Liver (tissue), 7 donors: ENCODE measurements at regions not wholly inside any gene's neighbourhood (a gene's known extent, or its start where the extent isn't known, plus 50 kb on each side); places are given as distances from the start of the nearest gene placed in this dataset.

ENCODE experiments used
- DNase-seq: peaks from one replicate; pipeline ENCODE4 v3.0.0-alpha.2; 2017; ENCODE audit warnings: low spot score
- H3K27ac ChIP-seq, 2 donors: one replicate each; pipeline ENCODE4 v1.7.0; 2013; ENCODE audit warnings: inconsistent platforms in 2 of 2, low read length in 2 of 2, control low read depth in 1 of 2, low read depth in 1 of 2, mild to moderate bottlenecking in 1 of 2
- H3K27me3 ChIP-seq, 4 donors: one replicate each; pipeline versions ENCODE4 v1.6.1 to v1.7.0; 2013; ENCODE audit warnings: low read length in 3 of 4, inconsistent platforms in 1 of 4, mild to moderate bottlenecking in 1 of 4, moderate library complexity in 1 of 4; ENCODE audit not compliant: control insufficient read depth in 4 of 4, insufficient read depth in 4 of 4
- H3K36me3 ChIP-seq, 4 donors: one replicate each; pipeline versions ENCODE4 v1.6.1 to v1.7.0; 2013; ENCODE audit warnings: low read length in 3 of 4, mild to moderate bottlenecking in 3 of 4, low read depth in 1 of 4, moderate library complexity in 1 of 4; ENCODE audit not compliant: control insufficient read depth in 4 of 4, insufficient read depth in 3 of 4
- H3K4me1 ChIP-seq, 4 donors: one replicate each; pipeline versions ENCODE4 v1.6.1 to v1.7.0; 2013; ENCODE audit warnings: low read length in 3 of 4, mild to moderate bottlenecking in 3 of 4, moderate library complexity in 1 of 4; ENCODE audit not compliant: control insufficient read depth in 4 of 4, insufficient read depth in 4 of 4
- H3K4me3 ChIP-seq, 3 donors: one replicate each; pipeline versions ENCODE4 v1.6.1 to v1.7.0; 2013; ENCODE audit warnings: low read length in 3 of 3, control low read depth in 1 of 3, low read depth in 1 of 3, mild to moderate bottlenecking in 1 of 3
- H3K9ac ChIP-seq, 2 donors: one replicate each; pipeline ENCODE4 v1.7.0; 2013; ENCODE audit warnings: low read length in 2 of 2, mild to moderate bottlenecking in 2 of 2, moderate library complexity in 2 of 2, control low read depth in 1 of 2, low read depth in 1 of 2
- H3K9me3 ChIP-seq, 4 donors: one replicate each; pipeline versions ENCODE4 v1.6.1 to v1.7.0; 2013; ENCODE audit warnings: low read length in 3 of 4; ENCODE audit not compliant: control insufficient read depth in 4 of 4
- EGR1 ChIP-seq, 2 donors: IDR thresholded peaks; 2 replicates each; pipeline ENCODE4 v1.6.1; 2016 to 2018; ENCODE audit warnings: antibody characterized with exemption in 2 of 2, low read depth in 2 of 2
- FOXA1 ChIP-seq: IDR thresholded peaks from 2 replicates; pipeline ENCODE4 v1.6.1; 2016; ENCODE audit warnings: antibody characterized with exemption
- FOXA2 ChIP-seq: IDR thresholded peaks from 2 replicates; pipeline ENCODE4 v1.6.1; 2016; ENCODE audit warnings: antibody characterized with exemption
- GABPA ChIP-seq, 2 donors: IDR thresholded peaks in 1 of 2; conservative IDR thresholded peaks in 1 of 2; 2 replicates each; pipeline ENCODE4 v1.6.1; 2016; ENCODE audit warnings: antibody characterized with exemption in 2 of 2, mild to moderate bottlenecking in 1 of 2, moderate library complexity in 1 of 2
- HNF4A ChIP-seq, 2 donors: conservative IDR thresholded peaks; 2 replicates each; pipeline ENCODE4 v1.6.1; 2016; ENCODE audit warnings: antibody characterized with exemption in 2 of 2, mild to moderate bottlenecking in 2 of 2
- JUND ChIP-seq, 2 donors: IDR thresholded peaks; 2 replicates each; pipeline ENCODE4 v1.6.1; 2016; ENCODE audit warnings: antibody characterized with exemption in 2 of 2
- NR2F2 ChIP-seq: IDR thresholded peaks from 2 replicates; pipeline ENCODE4 v1.6.1; 2016; ENCODE audit warnings: antibody characterized with exemption
- RAD21 ChIP-seq, 2 donors: IDR thresholded peaks; 2 replicates each; pipeline ENCODE4 v1.6.1; 2016; ENCODE audit warnings: antibody characterized with exemption in 2 of 2, mild to moderate bottlenecking in 2 of 2
- RXRA ChIP-seq, 2 donors: IDR thresholded peaks; 2 replicates each; pipeline ENCODE4 v1.6.1; 2017 to 2018; ENCODE audit warnings: antibody characterized with exemption in 2 of 2, mild to moderate bottlenecking in 1 of 2
- SP1 ChIP-seq: IDR thresholded peaks from 2 replicates; pipeline ENCODE4 v1.6.1; 2018; ENCODE audit warnings: antibody characterized with exemption, mild to moderate bottlenecking
- YY1 ChIP-seq: IDR thresholded peaks from 2 replicates; pipeline ENCODE4 v1.6.1; 2016; ENCODE audit warnings: antibody characterized with exemption, mild to moderate bottlenecking
- ZBTB33 ChIP-seq: IDR thresholded peaks from 2 replicates; pipeline ENCODE4 v1.6.1; 2016; ENCODE audit warnings: antibody characterized with exemption
- WGBS: extraction: QIAGEN DNeasy Blood & Tissue Kit; methylation state at CpG from one replicate; pipeline ENCODE4 v1.1.7; 2013; 5-methylcytosine and 5-hydroxymethylcytosine counted together
- TF ChIP-seq, protein P1 (sequence below): IDR thresholded peaks from 2 replicates; pipeline ENCODE4 v1.6.1; 2016; ENCODE audit warnings: antibody characterized with exemption
- TF ChIP-seq, protein P2 (sequence below): IDR thresholded peaks from 2 replicates; pipeline ENCODE4 v1.6.1; 2016; ENCODE audit warnings: antibody characterized with exemption
- donor health status: healthy.
- donor health status: healthy.
- donor health status: healthy.
- donor health status: healthy.

DNA sequence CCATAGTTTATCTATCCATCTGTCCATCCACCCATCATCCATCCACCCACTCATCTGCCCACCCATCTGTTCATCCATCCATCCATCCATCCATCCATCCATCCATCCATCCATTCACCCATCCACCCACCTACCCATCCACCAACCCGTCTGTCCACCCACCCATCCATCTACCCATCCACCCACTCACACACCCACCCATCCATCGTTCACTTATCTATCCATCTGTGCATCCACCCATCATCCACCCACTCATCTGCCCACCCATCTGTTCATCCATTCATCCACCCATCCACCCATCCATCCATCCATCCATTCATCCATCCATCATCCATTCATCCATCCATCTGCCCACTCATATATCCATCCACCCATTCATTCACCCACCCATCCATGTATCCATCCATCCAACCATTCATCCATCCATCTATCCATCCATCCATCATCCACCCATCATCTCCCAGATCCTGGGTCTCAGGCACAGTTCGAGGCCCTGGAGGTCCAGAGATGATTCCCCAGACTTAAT, 88.2 kb upstream of the WNT4 start (continued):
- TF ChIP-seq ZBTB33: no peak
- no peak for TF ChIP-seq FOXA2

GRCh38 chr1:22231995-22232690, 89.2 kb upstream of the WNT4 start:
- no peaks in the 10 kb centered on the region for H3K4me1 ChIP-seq
- no peaks in the 10 kb centered on the region for H3K36me3 ChIP-seq
- no peaks in the 10 kb centered on the region for H3K9me3 ChIP-seq
- no peak overlapping the region for H3K9ac ChIP-seq
- TF ChIP-seq, protein P1, sequence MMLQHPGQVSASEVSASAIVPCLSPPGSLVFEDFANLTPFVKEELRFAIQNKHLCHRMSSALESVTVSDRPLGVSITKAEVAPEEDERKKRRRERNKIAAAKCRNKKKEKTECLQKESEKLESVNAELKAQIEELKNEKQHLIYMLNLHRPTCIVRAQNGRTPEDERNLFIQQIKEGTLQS: no peak
- TF ChIP-seq FOXA1 (no peak), YY1 (no peak)
- TF ChIP-seq, protein P2, sequence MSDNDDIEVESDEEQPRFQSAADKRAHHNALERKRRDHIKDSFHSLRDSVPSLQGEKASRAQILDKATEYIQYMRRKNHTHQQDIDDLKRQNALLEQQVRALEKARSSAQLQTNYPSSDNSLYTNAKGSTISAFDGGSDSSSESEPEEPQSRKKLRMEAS: no peak
- no peak overlapping the region for H3K27ac ChIP-seq
- H3K4me3 ChIP-seq: no peak overlapping the region
- DNase-seq: no peak
- peaks cover 6 to 17% (median 8%) of the 10 kb centered on the region in 4 donors for H3K27me3 ChIP-seq
- 56% methylated on average over 6 of the region's 6 CpGs for WGBS

DNA sequence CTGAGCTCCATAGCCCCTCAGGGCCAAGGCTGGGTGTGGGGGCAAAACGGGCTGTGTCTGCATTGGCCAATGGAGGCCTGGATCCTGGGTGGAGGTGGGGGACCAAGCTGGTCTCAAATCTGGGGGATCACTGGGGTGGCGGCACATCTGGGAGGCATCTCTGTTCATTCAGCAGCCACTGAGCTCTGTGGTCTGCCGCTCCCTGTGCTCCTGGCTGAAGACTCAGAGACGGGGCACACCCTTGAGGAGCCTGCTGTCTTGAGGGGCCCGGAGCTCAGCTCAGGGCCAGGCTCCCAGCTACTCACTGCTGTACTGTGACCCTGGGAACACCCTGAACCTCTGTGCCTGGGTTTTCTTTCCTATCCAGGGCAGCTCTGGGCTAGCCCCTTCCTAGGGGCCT, 90.3 kb upstream of the WNT4 start:
- H3K9ac ChIP-seq: no peak overlapping the region
- TF ChIP-seq RXRA (IDR thresholded peaks at IDR 0.05) (no peak), GABPA (IDR thresholded peaks at IDR 0.05 in 1 of 2, conservative IDR thresholded peaks at IDR 0.05 in 1 of 2) (no peak), SP1 (no peak), HNF4A (conservative IDR thresholded peaks at IDR 0.05) (no peak), ZBTB33 (no peak), JUND (IDR thresholded peaks at IDR 0.05) (no peak), RAD21 (IDR thresholded peaks at IDR 0.05) (no peak), FOXA2 (no peak), FOXA1 (no peak), NR2F2 (no peak), EGR1 (IDR thresholded peaks at IDR 0.05; ENCODE audit: low read depth in 2 of 2) (no peak)
- TF ChIP-seq, protein P2: no peak
- WGBS: 94% methylated on average over 5 of the region's 5 CpGs
- DNase-seq: no peak
- H3K4me1 ChIP-seq: no peaks in the 10 kb centered on the region
- H3K27ac ChIP-seq: no peak overlapping the region
- no peak overlapping the region for H3K4me3 ChIP-seq
- no peaks in the 10 kb centered on the region for H3K9me3 ChIP-seq
- H3K27me3 ChIP-seq: peaks cover 6 to 17% (median 8%) of the 10 kb centered on the region in 4 donors
- H3K36me3 ChIP-seq: no peaks in the 10 kb centered on the region
